Osteoblast (primary cell): ENCODE measurements at regions not wholly inside any gene's neighbourhood (a gene's known extent, or its start where the extent isn't known, plus 50 kb on each side); places are given as distances from the start of the nearest gene placed in this dataset.

ENCODE experiments used
- DNase-seq: peaks from one replicate; pipeline ENCODE4 v3.0.0; 2011; ENCODE audit warnings: low spot score, mixed read lengths; ENCODE audit not compliant: insufficient read length; ENCODE audit errors: missing footprints
- H2AFZ ChIP-seq: 2 replicates; pipeline ENCODE4 v1.6.0; 2011; ENCODE audit warnings: mild to moderate bottlenecking, low read length
- H3K27ac ChIP-seq: 2 replicates; pipeline ENCODE4 v1.5.1; 2011; ENCODE audit warnings: mild to moderate bottlenecking, low read depth, low read length, moderate library complexity
- H3K27me3 ChIP-seq: 2 replicates; pipeline ENCODE4 v1.6.0; 2012; ENCODE audit warnings: mild to moderate bottlenecking, control low read depth, inconsistent platforms, low read length, moderate library complexity; ENCODE audit not compliant: insufficient read depth
- H3K36me3 ChIP-seq: 2 replicates; pipeline ENCODE4 v1.5.1; 2011; ENCODE audit warnings: mild to moderate bottlenecking, low read length, control low read depth, moderate library complexity; ENCODE audit not compliant: insufficient read depth
- H3K4me1 ChIP-seq: 2 replicates; pipeline ENCODE4 v1.5.1; 2011; ENCODE audit warnings: mild to moderate bottlenecking, low read length, control low read depth, moderate library complexity; ENCODE audit not compliant: insufficient read depth
- H3K4me2 ChIP-seq: 2 replicates; pipeline ENCODE4 v1.6.0; 2011; ENCODE audit warnings: mild to moderate bottlenecking, low read length; ENCODE audit not compliant: insufficient read depth
- H3K4me3 ChIP-seq: fragments of 200-600 bp; sonication (generic); 3 replicates; pipeline ENCODE4 v1.5.1; 2012; ENCODE audit warnings: mild to moderate bottlenecking, low read length, inconsistent platforms; ENCODE audit not compliant: insufficient read depth
- H3K79me2 ChIP-seq: 2 replicates; pipeline ENCODE4 v1.6.0; 2012; ENCODE audit warnings: mild to moderate bottlenecking, low read length, control low read depth, inconsistent platforms; ENCODE audit not compliant: insufficient read depth
- H3K9me3 ChIP-seq: 2 replicates; pipeline ENCODE4 v1.5.1; 2011; ENCODE audit warnings: low read depth, low read length, control low read depth
- H4K20me1 ChIP-seq: 2 replicates; pipeline ENCODE4 v1.6.0; 2012; ENCODE audit warnings: mild to moderate bottlenecking, low read length, control low read depth; ENCODE audit not compliant: insufficient read depth
- CTCF ChIP-seq: IDR thresholded peaks from 2 replicates; pipeline ENCODE4 v1.5.1; 2011; ENCODE audit warnings: mild to moderate bottlenecking, low read depth, low read length, moderate library complexity; ENCODE audit errors: extremely low read depth

- no peak for TF ChIP-seq CTCF
- Histone ChIP-seq H2AFZ (no peak overlapping the region), H4K20me1 (no peaks in the 10 kb centered on the region)
These were observed 1226.1 kb upstream of the NRXN1 start for GRCh38 chr2:52258038-52258437.

GRCh38 chr2:52253416-52253980 is 1221.6 kb upstream of the NRXN1 start:
- H3K4me2 ChIP-seq = no peak overlapping the region
- H3K27ac ChIP-seq = no peak overlapping the region
- DNase-seq = no peak
- H3K9me3 ChIP-seq = no peaks in the 10 kb centered on the region
- no peaks in the 10 kb centered on the region for H3K27me3 ChIP-seq
- H4K20me1 ChIP-seq = no peaks in the 10 kb centered on the region
- no peaks in the 10 kb centered on the region for H3K4me1 ChIP-seq
- H3K79me2 ChIP-seq = no peaks in the 10 kb centered on the region
- H3K36me3 ChIP-seq = no peaks in the 10 kb centered on the region
- no peak overlapping the region for H3K4me3 ChIP-seq
- TF ChIP-seq CTCF = no peak
- H2AFZ ChIP-seq = peak overlapping the region; percentile 25

More at GRCh38 chr2:52258038-52258437, 1226.1 kb upstream of the NRXN1 start:
- Histone ChIP-seq H3K9me3 (no peaks in the 10 kb centered on the region), H3K27me3 (no peaks in the 10 kb centered on the region), H3K27ac (no peak overlapping the region), H3K4me2 (no peak overlapping the region), H3K4me1 (no peaks in the 10 kb centered on the region), H3K4me3 (no peak overlapping the region), H3K36me3 (no peaks in the 10 kb centered on the region), H3K79me2 (no peaks in the 10 kb centered on the region)
- no peak for DNase-seq

GRCh38 chr2:52238782-52239181 is 1206.8 kb upstream of the NRXN1 start:
- Histone ChIP-seq H3K4me3 (no peak overlapping the region), H4K20me1 (no peaks in the 10 kb centered on the region), H3K9me3 (no peaks in the 10 kb centered on the region), H2AFZ (no peak overlapping the region), H3K4me1 (no peaks in the 10 kb centered on the region), H3K79me2 (no peaks in the 10 kb centered on the region), H3K27ac (no peak overlapping the region), H3K27me3 (no peaks in the 10 kb centered on the region), H3K4me2 (no peak overlapping the region), H3K36me3 (no peaks in the 10 kb centered on the region)
- no peak for DNase-seq
- no peak for TF ChIP-seq CTCF

- Histone ChIP-seq H3K4me1 (no peaks in the 10 kb centered on the region), H2AFZ (peak overlapping the region; percentile 68), H3K4me3 (no peak overlapping the region), H3K27ac (no peak overlapping the region), H3K79me2 (no peaks in the 10 kb centered on the region), H3K9me3 (no peaks in the 10 kb centered on the region), H3K27me3 (no peaks in the 10 kb centered on the region), H4K20me1 (no peaks in the 10 kb centered on the region), H3K36me3 (no peaks in the 10 kb centered on the region), H3K4me2 (no peak overlapping the region)
- no peak for TF ChIP-seq CTCF
- peak; percentile 30 for DNase-seq
These were observed 1190.2 kb upstream of the NRXN1 start for GRCh38 chr2:52222128-52222527.
